Stimulated activated CD8-positive, alpha-beta memory T cell treated with anti-CD3 and anti-CD28 coated beads, Interleukin-2, amount 100 ng/mL, for 48 hours (primary cell): ENCODE measurements at regions not wholly inside any gene's neighbourhood (a gene's known extent, or its start where the extent isn't known, plus 50 kb on each side); places are given as distances from the start of the nearest gene placed in this dataset.
"Not testable (repeated sequence)": the region's sequence is repeated elsewhere in the genome, so short reads cannot be mapped to it uniquely, and the experiment has no call there.

Experiments used
- DNase-seq, 2 donors: peaks; one replicate each; pipeline ENCODE4 v3.0.0-alpha.2; 2020; ENCODE audit warnings: low read depth in 2 of 2

DNA sequence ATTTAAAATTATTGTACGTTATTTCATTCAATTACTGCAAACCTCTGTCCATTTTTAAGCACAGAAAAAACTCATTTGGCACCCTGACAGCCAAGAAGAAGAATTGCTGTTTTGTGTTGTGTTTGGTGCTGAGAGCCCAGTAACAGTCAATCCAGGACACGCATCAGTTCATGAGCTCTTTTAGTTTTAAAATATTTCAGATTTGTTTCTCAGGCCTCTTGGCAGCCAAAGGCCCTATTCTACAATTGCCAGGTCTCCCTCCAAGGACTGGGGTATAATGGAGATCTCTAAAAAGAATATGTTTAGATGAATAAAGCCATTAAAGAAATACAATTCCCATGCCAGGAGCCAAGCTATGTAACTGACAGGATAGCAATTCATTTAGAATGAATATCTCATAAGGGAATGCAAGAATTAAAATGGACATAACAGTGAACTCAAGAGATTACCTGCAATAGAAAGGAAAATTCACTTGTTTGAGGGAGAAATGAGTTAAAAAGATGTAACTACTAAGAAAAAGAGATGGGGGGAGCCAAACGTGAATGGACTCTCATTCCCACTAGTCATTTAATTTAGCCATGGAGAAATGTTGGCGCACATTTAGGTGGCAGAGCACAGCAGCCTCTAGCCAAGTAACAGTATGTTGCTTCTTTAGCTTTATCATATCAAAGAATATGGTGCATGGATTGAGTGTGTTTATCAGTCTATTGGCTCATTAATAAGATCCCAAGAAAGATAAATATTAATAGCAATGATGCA is 140.6 kb upstream of the PELI2 start:
- DNase-seq = no peak

GRCh38 chr14:55979096-55979495 is 139.1 kb upstream of the PELI2 start:
- no peak for DNase-seq

DNA sequence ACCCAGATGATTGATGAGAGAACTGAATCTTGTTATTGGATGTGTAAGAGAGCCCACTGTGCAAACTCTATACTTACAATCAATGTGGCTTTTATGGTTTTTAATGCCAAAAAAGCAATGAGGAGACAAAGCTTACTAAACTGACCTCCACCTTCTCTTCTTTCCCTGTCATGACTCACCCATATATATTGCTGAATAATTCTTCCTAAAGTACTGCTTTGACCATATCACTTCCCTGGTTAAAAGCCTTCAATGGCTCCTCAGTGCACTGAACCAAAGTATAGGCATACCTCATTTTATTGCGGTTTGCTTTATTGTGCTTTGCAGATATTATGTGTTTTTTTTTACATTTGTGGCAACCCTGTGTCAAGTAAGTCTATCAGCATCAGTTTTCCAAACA is 138.4 kb upstream of the PELI2 start:
- no peak for DNase-seq

DNA sequence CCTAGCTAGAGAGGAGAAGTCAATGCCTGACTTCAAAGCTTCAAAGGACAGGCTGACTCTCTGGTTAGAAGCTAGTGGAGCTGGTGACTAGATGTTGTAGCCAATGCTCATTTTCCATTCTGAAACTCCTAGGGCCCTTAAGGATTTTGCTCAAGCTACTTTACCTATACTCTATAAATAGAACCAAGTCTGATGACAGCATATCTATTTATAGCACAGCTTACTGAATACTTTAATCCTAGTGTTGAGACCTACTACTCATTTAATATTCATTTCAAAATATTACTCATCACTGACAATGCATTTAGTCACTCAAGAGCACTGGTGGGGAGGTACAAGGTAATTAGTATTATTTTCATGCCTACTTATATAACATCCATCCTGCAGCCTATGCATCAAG is 137.2 kb upstream of the PELI2 start:
- no peak for DNase-seq

GRCh38 chr14:55986069-55986468 is 132.1 kb upstream of the PELI2 start:
- no peak for DNase-seq

- no peak for DNase-seq
Observed at GRCh38 chr14:56000846-56001245, 117.4 kb upstream of the PELI2 start.

DNA sequence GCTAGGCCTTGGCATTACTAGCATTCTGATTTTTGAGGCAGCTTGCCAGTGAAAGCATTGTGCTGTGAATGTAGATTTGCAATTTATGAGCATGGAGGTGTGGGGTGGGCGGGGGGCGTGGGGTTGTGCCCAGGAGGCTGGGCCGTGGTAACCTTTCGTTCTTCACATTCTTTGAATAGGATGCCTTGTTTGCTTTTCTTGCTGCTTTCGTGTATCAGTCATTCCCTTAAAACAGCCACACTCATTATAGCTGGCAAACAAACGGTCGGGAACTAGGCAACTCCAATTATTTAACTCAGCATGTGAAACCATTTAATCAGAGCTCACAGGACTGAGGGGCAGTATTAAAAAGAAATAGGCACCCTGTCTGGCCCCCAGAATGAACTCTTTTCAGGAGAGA is 115.9 kb upstream of the PELI2 start:
- DNase-seq = no peak

- DNase-seq = peak; percentile 27 to 39
Observed at GRCh38 chr14:56002876-56003625, 115.2 kb upstream of the PELI2 start.

DNA sequence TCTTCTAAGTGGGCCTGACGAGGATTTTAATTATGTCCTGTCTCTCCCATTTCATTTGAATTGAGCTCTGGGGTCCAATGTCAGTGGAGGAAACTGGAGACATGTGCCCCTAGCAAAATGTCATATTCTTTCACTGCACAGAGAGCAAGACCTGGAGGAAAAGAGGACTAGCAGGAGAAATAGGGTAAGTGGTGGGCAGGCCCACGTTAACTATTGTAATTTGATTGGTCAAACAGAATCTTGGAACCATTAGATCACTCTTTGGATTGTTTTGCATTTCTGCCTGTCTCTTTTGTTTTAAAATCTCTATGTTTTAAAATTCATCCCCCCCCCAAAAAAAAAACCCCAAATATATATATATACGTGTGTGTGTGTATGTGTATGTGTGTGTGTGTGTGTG is 113.9 kb upstream of the PELI2 start:
- DNase-seq = no peak

DNA sequence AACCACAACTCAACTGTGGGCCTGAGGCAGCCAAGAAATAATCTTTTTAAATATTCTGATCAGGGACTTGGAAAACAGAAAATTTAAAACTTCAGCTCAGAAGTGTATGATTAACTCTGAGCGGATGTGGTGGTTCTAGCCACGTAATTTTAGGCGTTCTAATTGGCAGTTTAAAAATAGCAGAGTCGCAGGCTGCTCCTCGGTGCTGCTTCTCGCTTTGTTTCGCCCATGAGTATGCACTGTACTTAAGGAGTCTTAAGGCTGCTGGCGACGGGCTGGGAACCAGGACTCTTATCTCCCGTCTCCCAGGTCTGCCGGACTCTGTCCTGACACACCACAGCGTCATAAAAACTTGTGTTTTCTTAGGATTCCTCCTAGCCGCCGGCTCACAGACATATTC is 113.4 kb upstream of the PELI2 start:
- DNase-seq = no peak

GRCh38 chr14:56005191-56006053 is 112.8 kb upstream of the PELI2 start:
- DNase-seq = no peak

- not testable (repeated sequence) for DNase-seq
Observed at GRCh38 chr14:56007491-56007890, 110.7 kb upstream of the PELI2 start.

- DNase-seq = no peak
Observed at GRCh38 chr14:56008150-56008549, 110.1 kb upstream of the PELI2 start.

DNA sequence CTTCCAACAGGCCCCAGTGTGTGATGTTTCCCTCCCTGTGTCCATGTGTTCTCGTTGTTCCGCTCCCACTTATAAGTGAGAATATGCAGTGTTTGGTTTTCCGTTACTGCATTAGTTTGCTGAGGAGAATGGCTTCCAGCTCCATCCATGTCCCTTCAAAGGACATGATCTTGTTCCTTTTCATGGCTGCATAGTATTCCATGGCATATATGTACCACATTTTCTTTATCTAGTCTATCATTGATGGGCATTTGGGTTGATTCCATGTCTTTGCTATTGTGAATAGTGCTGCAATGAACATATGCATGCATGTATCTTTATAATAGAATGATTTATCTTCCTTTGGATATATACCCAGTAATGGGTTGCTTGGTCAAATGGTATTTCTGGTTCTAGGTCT is 109.5 kb upstream of the PELI2 start:
- DNase-seq = not testable (repeated sequence)

GRCh38 chr14:56023661-56024081 is 94.5 kb upstream of the PELI2 start:
- DNase-seq = no peak

DNA sequence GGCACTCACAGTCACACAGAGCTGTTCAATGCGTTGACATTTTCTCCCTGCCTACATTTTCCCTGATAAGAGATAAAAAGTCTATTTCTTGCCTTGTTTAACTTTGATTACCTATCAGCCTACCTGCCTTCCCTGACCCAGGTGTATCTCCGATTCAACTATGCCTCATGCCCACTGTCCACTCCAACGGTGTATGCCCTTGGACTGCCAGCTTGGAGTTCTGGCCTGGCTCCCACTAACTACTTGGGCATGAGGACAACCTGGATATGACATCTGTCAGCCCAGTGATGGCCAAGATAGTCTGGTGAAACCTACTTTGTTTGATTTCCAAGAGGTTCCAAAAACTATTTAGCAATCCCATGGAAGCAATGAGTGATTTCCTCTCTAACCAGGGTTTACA is 93.0 kb upstream of the PELI2 start:
- DNase-seq = no peak

DNA sequence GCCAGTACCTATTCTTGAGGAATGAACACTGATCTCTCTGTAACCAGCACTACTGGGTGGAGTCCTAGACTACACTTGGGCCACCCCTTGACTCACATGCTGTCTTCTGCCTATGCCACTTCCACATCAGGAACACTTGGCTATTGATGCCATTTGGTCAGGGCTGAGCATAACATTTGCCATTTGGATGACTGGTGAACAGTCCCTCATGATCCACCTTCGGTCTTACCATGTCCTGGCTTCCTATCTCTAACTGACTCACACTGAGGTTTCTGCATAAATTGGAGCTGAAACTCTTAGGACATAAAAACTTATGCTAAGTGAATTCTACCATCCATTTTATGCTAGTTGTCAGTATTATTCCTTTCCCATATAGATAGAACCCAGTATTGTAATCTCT is 91.7 kb upstream of the PELI2 start:
- DNase-seq = no peak

- no peak for DNase-seq
Observed at GRCh38 chr14:56027421-56027820, 90.8 kb upstream of the PELI2 start.

- DNase-seq = no peak
Observed at GRCh38 chr14:56027916-56028712, 90.1 kb upstream of the PELI2 start.

DNA sequence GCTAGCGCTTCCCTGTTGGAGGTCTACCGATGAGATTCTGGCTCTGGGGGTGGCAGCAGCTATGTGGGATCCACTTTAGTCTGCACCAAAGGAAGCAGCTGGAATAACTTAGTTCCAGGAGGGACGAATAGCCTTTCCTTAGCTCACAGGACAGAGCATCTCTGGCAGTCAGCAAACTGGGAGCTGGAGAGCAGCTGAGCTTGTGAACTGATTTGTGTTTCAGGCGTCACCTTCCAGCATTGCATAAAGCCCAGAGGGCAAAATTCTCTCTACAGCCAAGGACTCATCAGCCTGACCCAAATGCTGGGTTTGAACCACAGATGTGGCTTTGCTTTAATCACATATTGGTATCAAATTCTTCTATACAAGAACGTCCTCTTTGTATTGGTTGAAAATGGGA is 81.9 kb upstream of the PELI2 start:
- DNase-seq = no peak

DNA sequence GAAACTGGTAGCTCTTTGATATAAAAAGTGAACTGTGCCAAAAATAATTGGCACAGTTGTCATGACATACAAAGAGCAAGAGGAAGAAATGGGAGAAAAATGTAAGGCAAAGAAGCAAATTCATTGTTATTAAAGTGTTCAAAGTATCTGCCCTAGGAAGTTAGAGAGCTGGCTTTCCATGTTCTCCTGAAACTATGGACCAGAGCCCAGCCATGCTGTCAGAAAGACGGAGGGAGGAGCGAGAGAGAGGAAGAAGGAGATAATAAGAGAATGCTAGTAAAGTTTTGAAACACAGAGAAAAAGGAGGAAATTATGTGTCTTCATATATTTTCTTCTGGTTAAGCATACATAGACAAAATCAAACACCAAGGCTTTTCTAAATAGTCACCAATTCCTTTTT is 78.1 kb upstream of the PELI2 start:
- no peak for DNase-seq

- no peak for DNase-seq
Observed at GRCh38 chr14:56044196-56044595, 74.0 kb upstream of the PELI2 start.
